H1 (cell line): ENCODE measurements at regions not wholly inside any gene's neighbourhood (a gene's known extent, or its start where the extent isn't known, plus 50 kb on each side); places are given as distances from the start of the nearest gene placed in this dataset.

Source experiments
- CTCF ChIA-PET: fragments of 300-600 bp; sonication (Branson Sonifier 250); formaldehyde crosslinking; loops from one replicate; lab custom pipeline; 2021; ENCODE audit not compliant: partially characterized antibody; lab: Charles Lee
- POLR2A ChIA-PET: fragments of 300-600 bp; sonication (Branson Sonifier 250); formaldehyde crosslinking; loops from one replicate; lab custom pipeline; 2021; ENCODE audit warnings: inconsistent platforms; ENCODE audit not compliant: partially characterized antibody; lab: Charles Lee
- DNase-seq, 2 experiments: peaks; one replicate each; pipeline versions ENCODE4 v3.0.0 to v3.0.0-alpha.2; 2010 to 2022; ENCODE audit warnings: low spot score in 2 of 2, low read depth in 1 of 2, mixed read lengths in 1 of 2
- FAIRE-seq: peaks from 2 replicates; lab custom pipeline; 2011; peaks lifted over from hg19 to GRCh38; lab: Jason Lieb, UNC
- H2AFZ ChIP-seq: 2 replicates; pipeline ENCODE4 v1.8.1; 2012; ENCODE audit warnings: low read length, inconsistent platforms
- H2AK5ac ChIP-seq: 2 replicates; pipeline ENCODE4 v1.6.1; 2013; ENCODE audit warnings: low read depth, low read length
- H2BK120ac ChIP-seq: replicated peaks from 2 replicates; pipeline ENCODE3; 2013; ENCODE audit warnings: low read depth, low read length, inconsistent platforms
- H2BK12ac ChIP-seq: 2 replicates; pipeline ENCODE4 v1.6.1; 2013; ENCODE audit warnings: low read depth, low read length
- H2BK15ac ChIP-seq: 2 replicates; pipeline ENCODE4 v1.6.1; 2013; ENCODE audit warnings: low read length
- H2BK20ac ChIP-seq: 2 replicates; pipeline ENCODE4 v1.6.1; 2013; ENCODE audit warnings: low read length
- H2BK5ac ChIP-seq: 2 replicates; pipeline ENCODE4 v1.6.1; 2013; ENCODE audit warnings: low read depth, low read length
- H3K14ac ChIP-seq: 2 replicates; pipeline ENCODE4 v1.6.1; 2013; ENCODE audit warnings: inconsistent platforms; ENCODE audit not compliant: insufficient read length
- H3K18ac ChIP-seq: 2 replicates; pipeline ENCODE4 v1.6.1; 2013; ENCODE audit warnings: low read length; ENCODE audit errors: extremely low read depth
- H3K23ac ChIP-seq: 2 replicates; pipeline ENCODE4 v1.6.1; 2013; ENCODE audit warnings: inconsistent platforms; ENCODE audit not compliant: insufficient read length
- H3K23me2 ChIP-seq: 2 replicates; pipeline ENCODE4 v1.6.1; 2013; ENCODE audit warnings: low read depth, low read length
- H3K27ac ChIP-seq: 2 replicates; pipeline ENCODE4 v1.6.1; 2011; ENCODE audit warnings: low read depth, low read length, inconsistent platforms
- H3K27me3 ChIP-seq, 4 experiments: replicated peaks in 1 of 4; 1 replicate in 1 of 4; 2 replicates in 3 of 4; pipeline versions ENCODE4 v1.6.1 to v1.8.1; 2011 to 2013; ENCODE audit warnings: low read length in 3 of 4, mild to moderate bottlenecking in 3 of 4, inconsistent platforms in 2 of 4, mixed read lengths in 2 of 4, moderate library complexity in 1 of 4; ENCODE audit not compliant: control insufficient read depth in 3 of 4, insufficient read depth in 3 of 4; ENCODE audit errors: extremely low read depth in 1 of 4
- H3K36me3 ChIP-seq, 4 experiments: 2 replicates each; pipeline versions ENCODE4 v1.6.1 to v1.8.1; 2011 to 2013; ENCODE audit warnings: mild to moderate bottlenecking in 4 of 4, low read length in 3 of 4, moderate library complexity in 2 of 4, control low read depth in 1 of 4, inconsistent platforms in 1 of 4; ENCODE audit not compliant: insufficient read depth in 4 of 4, control insufficient read depth in 2 of 4
- H3K4ac ChIP-seq: replicated peaks from 2 replicates; pipeline ENCODE3; 2013; ENCODE audit warnings: low read length, low read depth, mixed read lengths, inconsistent platforms; ENCODE audit not compliant: insufficient read length
- H3K4me1 ChIP-seq, 4 experiments: replicated peaks in 1 of 4; 1 replicate in 1 of 4; 2 replicates in 3 of 4; pipeline versions ENCODE4 v1.6.1 to v1.8.1; 2011 to 2013; ENCODE audit warnings: low read length in 3 of 4, inconsistent platforms in 2 of 4, mixed read lengths in 1 of 4; ENCODE audit not compliant: insufficient read depth in 4 of 4, control insufficient read depth in 3 of 4
- H3K4me2 ChIP-seq, 2 experiments: 2 replicates each; pipeline versions ENCODE4 v1.6.1 to v1.8.1; 2011 to 2013; ENCODE audit warnings: low read depth in 2 of 2, low read length in 2 of 2, control low read depth in 1 of 2, inconsistent platforms in 1 of 2, mild to moderate bottlenecking in 1 of 2; ENCODE audit not compliant: insufficient read depth in 1 of 2
- H3K4me3 ChIP-seq, 4 experiments: fragments of 200-600, 300-600 bp in 1 of 4; sonication (generic), shearing (Covaris generic), sonication (Bioruptor Twin) in 1 of 4; 2 replicates each; pipeline versions ENCODE4 v1.5.1 to v1.8.1; 2011 to 2016; ENCODE audit warnings: low read length in 4 of 4, low read depth in 3 of 4, control low read depth in 2 of 4, inconsistent platforms in 2 of 4, mild to moderate bottlenecking in 2 of 4, mixed read lengths in 1 of 4, moderate library complexity in 1 of 4; ENCODE audit not compliant: insufficient read depth in 2 of 4; ENCODE audit errors: extremely low read depth in 1 of 4
- H3K56ac ChIP-seq: replicated peaks from 2 replicates; pipeline ENCODE3; 2013; ENCODE audit warnings: low read depth, mild to moderate bottlenecking, mixed read lengths, low read length, inconsistent platforms; ENCODE audit not compliant: insufficient read length
- H3K79me1 ChIP-seq: 2 replicates; pipeline ENCODE4 v1.6.1; 2013; ENCODE audit warnings: low read depth, low read length, control low read depth
- H3K79me2 ChIP-seq, 2 experiments: 2 replicates each; pipeline versions ENCODE4 v1.6.1 to v1.8.1; 2012 to 2013; ENCODE audit warnings: low read length in 2 of 2, mild to moderate bottlenecking in 2 of 2, inconsistent platforms in 1 of 2; ENCODE audit not compliant: insufficient read depth in 2 of 2, control insufficient read depth in 1 of 2
- H3K9ac ChIP-seq, 4 experiments: replicated peaks in 1 of 4; 1 replicate in 1 of 4; 2 replicates in 3 of 4; pipeline versions ENCODE4 v1.6.1 to v1.8.1; 2011 to 2013; ENCODE audit warnings: low read depth in 3 of 4, low read length in 3 of 4, control low read depth in 2 of 4, mild to moderate bottlenecking in 2 of 4, moderate library complexity in 2 of 4, inconsistent platforms in 1 of 4; ENCODE audit errors: extremely low read depth in 1 of 4
- H3K9me3 ChIP-seq, 2 experiments: 2 replicates each; pipeline versions ENCODE4 v1.6.1 to v1.8.1; 2012 to 2013; ENCODE audit warnings: mild to moderate bottlenecking in 2 of 2, moderate library complexity in 2 of 2, control low read depth in 1 of 2, inconsistent platforms in 1 of 2, low read depth in 1 of 2, low read length in 1 of 2, mixed read lengths in 1 of 2; ENCODE audit not compliant: insufficient read depth in 2 of 2
- H4K20me1 ChIP-seq, 2 experiments: replicated peaks in 1 of 2; 2 replicates each; pipeline versions ENCODE3 to v1.8.1; 2011 to 2013; ENCODE audit warnings: inconsistent platforms in 2 of 2, low read length in 2 of 2, mild to moderate bottlenecking in 1 of 2; ENCODE audit not compliant: insufficient read depth in 2 of 2, control insufficient read depth in 1 of 2
- H4K5ac ChIP-seq: 2 replicates; pipeline ENCODE4 v1.6.1; 2013; ENCODE audit warnings: low read length, low read depth, mixed read lengths, inconsistent platforms; ENCODE audit not compliant: insufficient read length
- H4K8ac ChIP-seq: 2 replicates; pipeline ENCODE4 v1.8.0; 2013; ENCODE audit warnings: mild to moderate bottlenecking, moderate library complexity, low read length, inconsistent platforms; ENCODE audit not compliant: insufficient read depth; ENCODE audit errors: extremely low read depth
- H4K91ac ChIP-seq: replicated peaks from 2 replicates; pipeline ENCODE3; 2013; ENCODE audit warnings: low read length, mixed read lengths, inconsistent platforms; ENCODE audit not compliant: insufficient read length
- BACH1 ChIP-seq: IDR thresholded peaks from 2 replicates; pipeline ENCODE4 v1.6.1; 2012; ENCODE audit warnings: low read length, improper control_type of control experiment
- BCL11A ChIP-seq, 2 experiments: IDR thresholded peaks; one replicate each; pipeline ENCODE4 v1.6.1; 2011; ENCODE audit warnings: low read depth in 2 of 2, low read length in 2 of 2, mild to moderate bottlenecking in 2 of 2
- CBX8 ChIP-seq: fragments of 300-800, 300-1000 bp; sonication (generic); IDR thresholded peaks from 2 replicates; pipeline ENCODE4 v1.7.1; 2016; ENCODE audit warnings: low read depth, low read length, borderline replicate concordance
- CREB1 ChIP-seq: IDR thresholded peaks from 2 replicates; pipeline ENCODE4 v1.6.1; 2012; ENCODE audit warnings: inconsistent platforms
- CTBP2 ChIP-seq: IDR thresholded peaks from 2 replicates; pipeline ENCODE4 v1.7.0; 2011; ENCODE audit warnings: borderline replicate concordance, mild to moderate bottlenecking, moderate library complexity, mixed read lengths, low read length; ENCODE audit not compliant: insufficient read depth, insufficient read length
- GABPA ChIP-seq: IDR thresholded peaks from 2 replicates; pipeline ENCODE4 v1.6.1; 2011; ENCODE audit warnings: mild to moderate bottlenecking, low read length, moderate library complexity, borderline replicate concordance; ENCODE audit not compliant: insufficient read depth
- GTF2F1 ChIP-seq: IDR thresholded peaks from 2 replicates; pipeline ENCODE4 v1.6.1; 2012; ENCODE audit warnings: low read depth, low read length, improper control_type of control experiment, borderline replicate concordance
- POLR2A ChIP-seq, 2 experiments: IDR thresholded peaks; 1 replicate in 1 of 2; 2 replicates in 1 of 2; pipeline ENCODE4 v1.6.1; 2011; ENCODE audit warnings: low read depth in 2 of 2, low read length in 2 of 2, mild to moderate bottlenecking in 2 of 2; ENCODE audit errors: control extremely low read depth in 1 of 2
- POLR2AphosphoS5 ChIP-seq: IDR thresholded peaks from 2 replicates; pipeline ENCODE4 v1.6.1; 2011; ENCODE audit warnings: low read depth, low read length
- RFX5 ChIP-seq: IDR thresholded peaks from 2 replicates; pipeline ENCODE4 v1.6.1; 2011; ENCODE audit warnings: low read depth, low read length, improper control_type of control experiment, borderline replicate concordance
- SAP30 ChIP-seq: fragments of 300-600 bp; sonication (generic); IDR thresholded peaks from 2 replicates; pipeline ENCODE4 v1.7.1; 2012; ENCODE audit warnings: low read length, moderate library complexity, mild to moderate bottlenecking, inconsistent platforms; ENCODE audit not compliant: insufficient read depth, insufficient replicate concordance
- SIRT6 ChIP-seq: IDR thresholded peaks from one replicate; pipeline ENCODE4 v1.7.1; 2012; ENCODE audit warnings: low read length, inconsistent platforms
- SP2 ChIP-seq: IDR thresholded peaks from 2 replicates; pipeline ENCODE4 v1.6.1; 2012; ENCODE audit warnings: mild to moderate bottlenecking, low read length, inconsistent platforms
- ZNF274 ChIP-seq: IDR thresholded peaks from 2 replicates; pipeline ENCODE4 v1.7.0; 2012; ENCODE audit warnings: low read length, borderline replicate concordance; ENCODE audit errors: extremely low read depth
- WGBS, 2 experiments: shearing (Covaris generic) in 1 of 2; methylation state at CpG; one replicate each; pipeline versions ENCODE4 v1.1.6 to v1.1.7; 2013 to 2015; ENCODE audit warnings: low lambda C conversion rate in 2 of 2, mixed read lengths in 2 of 2, inconsistent platforms in 1 of 2, low coverage in 1 of 2, missing lambda C conversion rate in 1 of 2; ENCODE audit not compliant: insufficient replicate concordance in 2 of 2, insufficient coverage in 1 of 2, insufficient read length in 1 of 2; ENCODE audit errors: extremely low coverage in 1 of 2, missing lambda C conversion rate in 1 of 2; 5-methylcytosine and 5-hydroxymethylcytosine counted together
- TF ChIP-seq, protein P1 (sequence below): IDR thresholded peaks from 2 replicates; pipeline ENCODE4 v1.6.1; 2011; ENCODE audit warnings: low read depth, mild to moderate bottlenecking, low read length; ENCODE audit not compliant: insufficient read depth

- ChIA-PET CTCF (interaction anchor here (1.1 kb wide), 1 partner anchor 19 kb away, joined by 3 read pairs; no protein-coding TSS in a partner anchor), POLR2A (no interaction called here)
- Histone ChIP-seq H3K79me1 (no peaks in the 10 kb centered on the region), H4K8ac (no peak overlapping the region), H2BK15ac (no peak overlapping the region), H2AK5ac (no peak overlapping the region), H3K79me2 (no peaks in the 10 kb centered on the region), H3K9ac (no peak overlapping the region), H3K9me3 (no peaks in the 10 kb centered on the region), H3K23me2 (no peaks in the 10 kb centered on the region), H2BK120ac (no peak overlapping the region), H2AFZ (no peak overlapping the region), H3K4me1 (peaks cover 0 to 7% (median 3%) of the 10 kb centered on the region in 4 experiments; a peak in 3 of 7 replicates), H2BK20ac (no peak overlapping the region), H3K4me2 (no peak overlapping the region), H3K27ac (no peak overlapping the region), H2BK5ac (no peak overlapping the region), H3K56ac (no peak overlapping the region), H3K4me3 (no peak overlapping the region), H3K36me3 (no peaks in the 10 kb centered on the region), H4K20me1 (no peaks in the 10 kb centered on the region), H3K18ac (no peak overlapping the region), H4K5ac (no peak overlapping the region), H3K4ac (no peak overlapping the region), H3K27me3 (no peaks in the 10 kb centered on the region), H3K23ac (no peak overlapping the region), H4K91ac (no peak overlapping the region), H3K14ac (no peak overlapping the region), H2BK12ac (no peak overlapping the region)
- FAIRE-seq (no peak), DNase-seq (no peak)
- 82% methylated on average over 1 of the region's 1 CpG; no CpG with 5 or more reads in 1 of the 2 experiments for WGBS, 2 experiments
- TF ChIP-seq SAP30 (no peak), GABPA (no peak), SIRT6 (no peak), CREB1 (no peak), POLR2A (IDR thresholded peaks at IDR 0.05; ENCODE audit: control extremely low read depth in 1 of 2, low read depth in 2 of 2, low read length in 2 of 2) (no peak), CTBP2 (no peak), ZNF274 (no peak), BCL11A (IDR thresholded peaks at IDR 0.05; ENCODE audit: low read depth in 2 of 2, low read length in 2 of 2) (no peak), POLR2AphosphoS5 (no peak), GTF2F1 (no peak), BACH1 (no peak), CBX8 (no peak), RFX5 (no peak), SP2 (no peak)
- TF ChIP-seq, protein P1, sequence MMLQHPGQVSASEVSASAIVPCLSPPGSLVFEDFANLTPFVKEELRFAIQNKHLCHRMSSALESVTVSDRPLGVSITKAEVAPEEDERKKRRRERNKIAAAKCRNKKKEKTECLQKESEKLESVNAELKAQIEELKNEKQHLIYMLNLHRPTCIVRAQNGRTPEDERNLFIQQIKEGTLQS = no peak
Measured at GRCh38 chr16:79809376-79809775, 208.8 kb upstream of the MAF start.
